CD4-positive, alpha-beta T cell treated with Interleukin-17A for 1 hour (primary cell): ENCODE measurements at regions not wholly inside any gene's neighbourhood (a gene's known extent, or its start where the extent isn't known, plus 50 kb on each side); places are given as distances from the start of the nearest gene placed in this dataset.
"Not testable (repeated sequence)": the region's sequence is repeated elsewhere in the genome, so short reads cannot be mapped to it uniquely, and the experiment has no call there.

Experiments
- DNase-seq: peaks from one replicate; pipeline ENCODE4 v3.0.0-alpha.2; 2020

DNA sequence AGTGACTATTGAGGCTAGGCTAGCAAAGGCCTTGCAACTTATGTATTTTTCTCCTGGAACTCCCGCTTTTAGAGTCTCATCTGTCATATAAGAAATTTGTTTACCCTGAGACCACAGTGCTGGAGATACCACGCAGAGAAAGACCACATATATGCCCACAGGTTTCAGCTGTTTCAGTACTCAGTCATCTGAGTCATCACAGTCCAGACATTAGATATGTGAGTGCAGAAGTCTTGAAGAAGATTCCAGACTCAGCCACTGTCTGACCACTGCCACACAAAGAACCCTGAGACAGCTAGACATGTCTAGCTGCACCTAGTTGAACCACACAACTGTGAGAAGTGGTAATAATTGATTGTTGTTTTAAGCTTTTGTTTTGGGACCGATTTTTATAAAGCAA, 648.3 kb downstream of the EPM2A start:
- no peak for DNase-seq

DNA sequence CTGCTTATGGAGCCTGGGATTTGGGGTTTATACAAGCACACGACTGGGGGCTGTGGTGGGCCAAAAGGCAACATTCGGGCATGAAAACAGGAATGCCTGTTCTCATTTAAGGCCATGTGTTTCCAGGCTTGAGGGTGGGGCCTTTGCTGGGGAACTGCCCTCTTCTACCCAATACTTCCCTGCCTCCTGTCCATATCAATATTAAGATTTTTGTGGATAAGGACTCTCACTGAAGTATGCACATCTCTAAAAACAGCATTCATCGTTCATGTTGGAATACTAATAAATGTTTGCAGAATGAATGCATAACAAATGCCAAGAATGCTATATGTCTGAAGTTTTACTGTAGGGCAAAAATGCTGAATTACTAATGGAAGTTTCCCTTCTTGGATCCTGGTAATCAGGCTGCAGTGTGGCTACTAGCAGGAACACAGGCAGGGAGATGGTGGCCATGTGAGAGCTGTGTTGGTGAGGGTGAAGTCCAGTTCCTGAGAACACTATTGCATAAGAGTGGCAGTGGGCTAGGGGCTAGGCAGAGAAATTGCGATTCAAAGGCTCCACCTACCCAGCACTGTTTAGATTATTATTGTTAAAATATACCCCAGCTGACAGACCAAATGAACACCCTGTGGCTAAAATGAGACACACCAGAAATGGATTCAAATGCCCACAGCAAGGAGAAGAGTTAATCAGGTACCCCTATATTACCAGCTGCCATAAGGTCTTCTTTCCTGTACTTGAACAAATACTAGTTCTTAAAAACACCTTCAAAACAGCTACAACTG, 644.3 kb downstream of the EPM2A start:
- DNase-seq: no peak

DNA sequence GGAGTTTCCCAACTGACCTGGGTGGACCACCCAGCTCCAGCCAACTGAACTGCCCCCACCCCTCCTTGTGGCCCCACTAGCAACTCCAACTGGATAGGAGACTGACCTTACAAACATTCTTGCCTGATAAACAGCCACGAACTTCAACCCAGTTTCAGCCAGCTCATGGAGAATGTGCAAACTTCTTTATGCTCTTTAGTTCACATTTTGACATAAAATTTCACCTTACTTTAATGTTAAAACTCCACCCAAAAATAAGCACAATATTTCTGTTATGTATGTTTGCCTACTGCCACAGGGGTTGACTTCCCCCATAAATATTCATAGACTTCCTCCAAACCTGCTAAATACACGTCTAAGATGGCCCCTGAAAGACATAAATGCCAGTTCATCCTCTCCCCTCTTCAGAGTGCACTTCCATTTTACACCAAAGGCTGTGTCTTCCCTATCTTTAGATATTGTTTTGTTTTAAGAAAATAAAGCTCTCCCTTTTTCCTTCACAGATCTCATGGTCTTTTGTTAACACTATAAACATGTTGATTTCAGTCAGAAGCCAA, 643.7 kb downstream of the EPM2A start:
- no peak for DNase-seq

DNA sequence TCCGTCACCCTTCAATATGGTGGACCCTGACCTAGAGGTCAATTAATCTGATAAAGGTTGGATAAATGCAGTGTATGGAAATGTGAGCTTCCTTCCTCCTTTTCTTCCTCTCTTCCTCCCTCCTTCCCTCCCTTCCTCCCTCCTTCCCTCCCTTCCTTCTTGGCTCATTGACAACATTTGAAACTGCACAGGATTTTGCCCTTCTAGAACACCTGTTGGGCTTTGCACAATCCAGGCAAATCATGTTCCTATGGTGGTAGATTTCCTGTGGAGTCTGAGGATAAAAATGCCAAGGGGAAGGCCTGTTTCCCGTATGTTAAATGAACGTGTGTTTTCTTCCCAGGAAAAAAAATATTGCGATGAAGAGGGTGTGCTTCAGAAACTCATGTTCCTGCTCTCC, 642.8 kb downstream of the EPM2A start:
- DNase-seq: no peak

DNA sequence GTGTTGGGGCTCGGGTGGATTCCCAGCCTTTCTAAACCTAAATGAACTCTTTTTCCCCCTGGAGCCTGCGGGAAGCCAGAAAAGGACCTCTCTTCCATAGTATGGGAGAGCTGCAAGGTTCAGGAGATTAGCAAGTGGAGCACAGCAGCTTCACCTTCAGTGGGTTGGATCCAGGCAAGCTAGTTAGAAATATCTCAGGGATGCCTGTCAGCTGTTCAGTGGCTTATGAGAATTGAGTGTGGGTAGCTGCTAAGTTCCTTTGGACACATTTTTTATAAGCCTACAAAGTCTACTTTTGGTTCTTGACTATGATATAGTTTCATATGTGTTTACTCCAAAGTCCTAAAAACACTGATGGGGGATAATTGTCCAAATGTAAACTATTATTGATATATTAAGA, 642.1 kb downstream of the EPM2A start:
- DNase-seq: no peak

DNA sequence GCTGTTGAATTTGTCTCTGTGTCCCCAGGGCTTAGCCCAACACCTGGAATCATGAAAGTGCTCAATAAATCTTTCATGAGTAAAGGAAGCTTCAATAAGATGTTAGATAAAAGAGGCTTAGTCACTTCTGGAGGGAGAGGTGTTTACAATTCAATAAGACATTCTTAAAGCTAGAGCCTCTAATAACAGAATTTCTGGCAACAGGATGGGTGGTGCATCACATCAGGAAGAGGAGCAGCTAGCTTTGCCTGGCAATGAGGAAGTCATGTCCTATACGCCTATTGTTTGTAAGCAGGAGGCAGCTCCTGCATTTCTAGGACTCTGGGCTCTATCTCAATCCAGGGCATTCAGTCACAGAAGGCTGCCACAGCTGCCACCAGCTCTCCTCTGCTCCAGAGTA, 638.5 kb downstream of the EPM2A start:
- no peak for DNase-seq

DNA sequence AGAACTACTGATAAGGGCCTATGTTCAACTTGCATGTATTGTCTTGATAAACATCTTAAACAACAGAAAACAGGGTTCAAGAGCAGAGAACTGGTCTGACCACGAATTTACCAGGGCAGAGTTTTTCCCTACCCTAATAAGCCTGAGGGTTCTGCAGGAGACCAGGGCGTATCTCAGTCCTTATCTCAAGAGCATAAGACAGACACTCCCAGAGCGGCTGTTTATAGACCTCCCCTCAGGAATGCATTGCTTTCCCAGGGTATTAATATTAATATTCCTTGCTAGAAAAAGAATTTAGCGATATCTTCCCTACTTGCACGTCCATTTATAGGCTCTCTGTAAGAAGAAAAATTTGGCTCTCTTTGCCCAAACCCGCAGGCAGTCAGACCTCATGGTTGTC, 637.2 kb downstream of the EPM2A start:
- not testable (repeated sequence) for DNase-seq

DNA sequence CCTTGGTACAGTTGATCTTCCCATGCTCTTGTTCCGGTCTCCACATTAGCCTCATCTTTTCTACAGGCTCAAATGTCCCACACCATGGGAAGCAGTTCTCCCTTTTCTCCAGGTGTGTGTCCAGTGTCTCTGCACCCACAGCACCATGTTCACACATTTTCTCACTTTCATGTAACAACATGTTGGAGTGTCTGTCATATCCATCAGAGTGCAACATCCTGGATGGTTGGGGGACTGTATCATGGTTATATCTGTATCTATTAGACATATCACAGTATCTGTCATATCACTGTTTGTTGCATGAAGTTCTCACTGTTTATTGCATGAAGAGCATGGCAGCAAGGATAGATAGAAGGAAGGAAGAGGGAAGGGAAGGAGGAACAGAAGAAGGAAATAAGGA, 635.6 kb downstream of the EPM2A start:
- no peak for DNase-seq

DNA sequence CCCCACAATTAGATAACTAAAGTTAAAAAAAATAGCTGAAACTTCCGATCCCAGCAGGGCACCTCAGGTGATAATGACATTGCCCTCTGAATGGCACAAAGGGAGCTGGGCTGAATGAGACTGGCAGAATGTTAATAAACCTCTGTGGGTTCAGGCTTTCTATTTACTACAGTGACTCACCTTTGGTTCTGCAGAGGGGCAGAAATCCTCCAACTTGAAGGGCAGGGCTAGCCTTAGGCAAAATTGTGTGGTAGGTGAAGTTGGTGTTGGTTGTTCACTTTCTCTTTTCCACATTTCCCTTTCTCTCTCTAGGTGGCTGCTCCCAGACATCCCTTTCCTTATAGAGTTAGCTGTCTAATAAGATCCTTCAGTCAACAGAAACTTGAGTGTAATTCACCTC, 625.2 kb downstream of the EPM2A start:
- no peak for DNase-seq

DNA sequence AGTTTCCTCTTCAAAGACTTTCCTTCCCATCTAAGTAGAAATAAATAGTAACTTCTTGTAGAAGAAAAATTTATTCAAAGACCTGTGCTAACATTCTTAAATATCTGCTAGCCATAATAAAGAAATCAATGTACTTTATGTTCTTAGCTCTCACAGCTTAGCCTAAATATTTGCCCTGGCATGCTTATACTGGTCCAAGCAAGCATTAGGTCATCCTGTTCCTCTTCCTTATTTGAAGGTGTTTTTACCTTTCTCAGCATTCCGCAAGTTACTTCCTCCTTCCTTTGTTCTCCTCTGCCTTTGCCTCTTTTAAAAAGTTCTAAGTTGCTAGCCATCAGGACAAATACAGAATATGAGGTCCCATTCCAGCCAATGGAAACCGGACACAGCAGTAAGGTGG, 623.9 kb downstream of the EPM2A start:
- DNase-seq: not testable (repeated sequence)

DNA sequence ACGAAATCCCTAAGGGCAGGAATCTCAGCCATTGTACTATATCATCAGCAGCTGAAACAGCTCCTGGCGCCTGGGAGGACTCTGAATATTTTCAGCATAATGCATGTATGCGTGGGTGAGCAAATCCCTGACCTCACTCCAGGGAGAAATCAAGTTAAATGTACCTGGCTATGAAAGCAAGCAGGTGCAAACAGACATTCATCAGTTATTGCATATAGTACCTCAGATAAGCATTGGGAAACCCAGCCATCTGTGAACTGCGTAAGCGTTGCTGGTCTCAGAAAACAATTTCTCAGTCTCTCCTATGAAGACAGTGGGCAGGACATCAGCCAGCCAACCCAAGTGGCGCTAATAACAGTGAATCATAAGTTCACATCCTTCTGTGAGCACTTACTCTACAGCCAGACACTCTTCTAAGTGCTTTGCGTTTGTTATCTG, 622.6 kb downstream of the EPM2A start:
- no peak for DNase-seq

DNA sequence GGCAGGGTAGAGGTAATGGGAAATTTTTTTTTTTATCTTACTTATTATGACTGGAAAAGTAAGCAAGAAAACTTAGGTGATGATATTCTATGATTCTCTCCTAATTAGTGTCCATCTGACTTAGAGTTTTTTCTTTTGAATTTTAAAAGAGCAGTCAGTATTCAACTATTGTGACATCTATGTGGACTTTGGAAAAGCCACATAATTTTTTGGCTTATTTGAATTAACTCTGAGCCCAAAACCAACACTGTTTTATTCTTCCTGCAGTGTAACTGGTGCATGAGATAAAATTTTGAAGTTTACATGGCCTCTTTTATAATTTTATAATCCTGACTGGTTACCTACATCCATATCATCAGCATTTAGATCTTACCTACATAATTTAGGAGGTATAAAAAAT, 619.7 kb downstream of the EPM2A start:
- no peak for DNase-seq

DNA sequence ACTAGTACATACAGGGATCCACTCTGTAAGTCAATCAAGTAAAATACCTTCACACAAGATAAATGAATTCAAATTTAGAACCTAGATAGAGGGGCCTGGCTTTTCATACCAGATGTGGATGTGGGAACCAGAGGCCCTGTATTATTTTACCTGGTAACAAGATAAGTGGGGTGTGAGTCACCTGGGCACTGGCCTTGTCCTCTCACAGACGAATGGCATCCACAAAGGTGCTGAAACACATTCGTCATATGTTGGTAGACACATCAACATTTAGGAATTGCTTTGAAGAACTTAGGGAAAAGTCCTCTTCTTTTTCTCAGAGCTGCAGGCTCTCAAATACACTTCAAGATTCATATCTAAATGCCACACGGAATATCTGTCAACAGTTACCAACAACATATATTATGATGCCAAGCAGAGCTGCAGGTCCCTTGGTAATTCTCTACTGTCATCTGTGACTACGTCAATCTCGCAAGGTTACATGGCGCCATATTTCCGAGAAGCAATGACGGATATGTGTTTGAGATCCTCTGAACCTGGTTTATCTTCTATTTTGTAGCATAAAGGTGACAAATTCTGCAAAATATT, 618.6 kb downstream of the EPM2A start:
- DNase-seq: no peak

DNA sequence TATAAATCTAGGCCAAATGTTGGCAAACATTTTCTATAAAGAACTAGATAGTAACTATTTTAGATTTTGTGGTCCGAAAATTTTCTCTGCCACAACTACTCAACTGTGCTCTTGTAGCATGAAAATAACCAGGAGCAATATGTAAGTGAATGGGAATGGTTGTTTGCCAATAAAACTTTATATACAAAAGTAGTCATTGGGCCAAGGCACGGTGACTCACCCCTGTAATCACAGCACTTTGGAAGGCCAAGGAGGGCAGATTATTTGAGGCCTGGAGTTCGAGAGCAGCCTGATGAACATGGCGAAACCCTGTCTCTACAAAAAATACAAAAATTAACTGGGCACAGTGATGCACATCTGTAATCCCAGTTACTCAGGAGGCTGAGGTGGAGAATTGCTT, 617.1 kb downstream of the EPM2A start:
- no peak for DNase-seq

DNA sequence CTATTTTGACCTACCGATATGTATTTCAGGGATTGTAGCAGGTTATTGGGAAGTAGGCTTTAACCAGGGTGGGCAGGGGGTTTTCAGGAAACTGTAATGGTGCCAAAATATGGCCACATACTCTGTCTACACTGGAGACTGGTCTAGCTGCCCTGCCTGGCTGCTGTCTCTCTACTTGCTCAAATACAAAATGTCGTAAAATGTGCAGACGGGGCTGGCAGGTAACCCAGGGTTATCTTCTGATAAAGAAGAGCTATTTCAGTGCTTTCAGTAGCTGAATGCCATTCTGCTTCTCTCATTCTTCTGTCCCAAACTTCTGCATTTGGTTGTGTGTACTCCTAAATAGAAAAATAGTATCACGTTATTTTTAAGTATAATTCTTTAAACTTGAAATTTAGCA, 616.2 kb downstream of the EPM2A start:
- DNase-seq: no peak

DNA sequence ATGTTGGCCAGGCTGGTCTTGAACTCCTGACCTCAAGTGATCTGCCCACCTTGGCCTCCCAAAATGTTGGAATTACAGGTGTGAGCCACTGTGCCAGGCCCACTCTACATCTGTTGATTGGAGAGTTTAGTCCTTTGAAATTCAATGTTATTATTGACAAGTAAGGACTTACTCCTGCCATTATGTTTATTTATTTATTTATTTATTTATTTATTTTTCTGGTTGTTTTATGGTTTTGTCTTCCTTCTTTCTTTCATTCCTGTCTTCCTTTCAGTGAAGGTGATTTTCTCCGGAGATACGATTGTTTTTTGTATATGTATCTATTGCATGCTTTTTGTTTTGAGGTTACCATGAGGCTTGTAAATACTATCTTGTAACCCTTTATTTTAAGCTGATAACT, 602.6 kb downstream of the EPM2A start:
- DNase-seq: no peak

DNA sequence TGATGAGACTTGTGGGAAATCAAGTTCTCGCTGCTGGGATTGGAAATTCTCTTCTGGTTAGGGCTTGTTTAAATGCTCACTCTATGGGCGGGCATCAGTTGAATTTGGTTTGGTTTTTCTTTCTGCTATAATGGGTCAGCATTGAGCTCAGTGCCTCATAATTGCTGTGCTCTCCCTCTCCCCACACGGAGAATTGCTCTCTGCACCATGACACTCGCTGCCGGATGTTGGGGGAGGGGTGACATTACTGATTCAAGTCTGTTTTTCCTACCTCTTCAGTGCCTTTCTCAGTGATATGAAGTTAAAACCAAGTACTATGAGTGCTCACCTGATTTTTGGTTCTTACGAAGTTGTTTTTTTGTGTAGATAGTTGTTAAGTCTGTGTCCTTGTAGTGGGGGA, 599.6 kb downstream of the EPM2A start:
- no peak for DNase-seq

DNA sequence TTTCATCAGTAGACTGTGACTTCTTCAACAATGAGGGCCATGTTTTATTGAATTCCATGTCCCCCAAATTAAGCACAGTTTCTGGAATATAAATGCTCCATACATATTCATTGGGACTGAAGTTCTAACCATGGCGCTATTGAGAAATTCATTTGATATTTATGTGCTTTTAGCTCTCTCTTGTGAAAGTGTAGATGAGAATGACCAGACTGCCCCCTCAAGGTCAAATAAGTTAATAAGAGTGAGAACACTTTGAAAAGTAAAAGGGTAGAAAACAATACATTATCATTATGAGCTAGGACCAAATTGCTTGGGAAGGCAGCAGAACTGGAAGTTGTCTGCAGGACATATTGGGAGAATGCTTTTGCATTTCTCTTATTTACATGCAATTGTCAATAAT, 597.9 kb downstream of the EPM2A start:
- no peak for DNase-seq

DNA sequence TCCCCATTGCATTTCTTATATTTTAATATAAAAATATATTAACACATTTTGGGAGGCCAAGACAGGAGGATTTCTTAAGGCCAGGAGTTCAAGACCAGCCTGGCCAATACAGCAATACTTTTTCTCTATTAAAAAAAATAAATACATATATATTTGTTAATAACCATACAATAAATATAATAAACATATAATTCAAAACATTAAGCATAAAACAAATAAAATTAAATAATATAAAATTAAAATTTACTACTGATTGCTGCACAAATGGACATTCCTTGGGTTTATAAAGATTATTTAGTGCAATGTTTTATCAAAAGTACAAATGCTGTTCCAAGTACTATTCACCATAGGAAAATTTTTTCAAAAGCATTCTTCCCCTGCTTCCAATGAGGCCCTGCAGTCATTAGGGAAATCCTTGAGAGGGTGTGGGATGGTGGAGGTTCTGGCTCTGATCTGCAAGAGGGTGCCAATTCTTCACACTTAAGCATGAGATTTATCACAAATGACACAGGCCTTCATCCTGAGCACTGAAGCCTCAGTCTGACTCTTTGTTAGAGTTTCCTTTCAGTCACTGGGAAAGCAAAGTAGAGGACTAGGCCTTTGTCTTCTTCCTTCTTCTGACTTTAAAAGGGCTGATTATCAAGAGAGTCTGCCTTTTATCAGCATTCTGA, 596.7 kb downstream of the EPM2A start:
- no peak for DNase-seq

DNA sequence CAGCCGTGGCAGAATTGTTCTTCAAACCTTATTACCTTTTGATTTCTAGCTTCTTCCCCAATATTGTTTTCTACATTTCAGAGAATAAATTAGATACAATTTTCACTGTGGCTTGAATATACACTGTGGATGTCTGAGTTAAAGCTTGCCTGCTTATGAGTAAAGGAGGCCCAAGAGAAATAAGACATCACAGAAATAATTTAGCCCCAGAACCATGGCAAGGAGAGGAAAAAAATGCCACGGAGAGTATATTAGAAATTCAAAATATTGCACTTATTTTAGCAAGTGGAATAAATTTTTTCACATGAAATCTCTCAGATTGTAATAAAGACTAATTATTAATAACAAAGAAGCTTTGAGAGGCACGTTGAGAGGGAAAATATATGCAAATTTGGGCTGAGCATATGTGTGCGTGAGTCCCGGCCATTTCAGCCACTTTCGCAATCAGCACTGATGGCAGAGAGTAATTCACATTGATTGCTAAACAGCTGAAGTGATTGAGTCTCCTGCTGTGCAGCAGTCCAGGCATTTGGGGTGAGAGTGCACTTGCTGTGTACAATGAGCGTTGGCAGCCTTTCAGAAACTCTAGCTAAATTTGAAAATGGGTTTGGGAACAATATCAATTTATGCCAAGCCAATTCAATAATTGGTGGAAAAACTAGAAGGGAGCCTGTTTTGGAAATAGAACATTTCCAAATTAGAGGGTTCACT, 596.0 kb downstream of the EPM2A start:
- no peak for DNase-seq

DNA sequence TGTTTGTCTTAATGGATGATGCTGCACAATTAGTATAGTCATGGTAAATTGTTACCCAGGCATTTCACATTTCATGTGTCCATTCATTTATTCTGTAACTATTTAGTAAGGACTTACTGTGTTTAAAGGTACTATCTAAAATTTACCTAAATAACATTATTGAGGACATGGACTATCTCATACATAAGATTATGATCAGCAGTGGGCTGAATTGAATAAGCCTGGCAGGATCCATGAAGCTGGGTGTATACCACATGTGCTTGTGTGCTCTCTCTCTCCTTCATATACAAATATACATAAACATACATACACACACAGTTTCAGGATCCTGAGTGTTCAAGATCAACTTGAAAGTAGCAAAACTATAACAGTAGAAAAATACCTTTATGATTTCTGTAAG, 595.4 kb downstream of the EPM2A start:
- no peak for DNase-seq

DNA sequence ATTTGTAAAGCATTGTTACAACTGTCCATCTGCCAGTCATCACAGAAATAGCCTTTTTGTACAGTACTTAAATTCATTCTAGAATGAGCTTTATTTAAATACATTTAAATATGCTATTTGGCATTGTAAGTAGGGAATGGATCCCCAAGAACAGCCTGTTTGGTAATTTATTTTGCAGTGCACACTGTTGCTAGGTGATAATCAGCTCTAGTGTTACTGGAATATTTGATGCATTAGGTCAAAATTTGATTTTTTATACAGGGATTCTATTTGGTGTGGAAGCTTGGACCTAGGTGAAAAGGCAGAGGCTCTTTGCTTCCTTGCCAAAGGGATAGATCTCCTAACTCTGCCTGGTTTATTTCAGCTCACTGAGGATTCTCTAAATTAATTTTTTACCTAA, 593.7 kb downstream of the EPM2A start:
- DNase-seq: no peak

DNA sequence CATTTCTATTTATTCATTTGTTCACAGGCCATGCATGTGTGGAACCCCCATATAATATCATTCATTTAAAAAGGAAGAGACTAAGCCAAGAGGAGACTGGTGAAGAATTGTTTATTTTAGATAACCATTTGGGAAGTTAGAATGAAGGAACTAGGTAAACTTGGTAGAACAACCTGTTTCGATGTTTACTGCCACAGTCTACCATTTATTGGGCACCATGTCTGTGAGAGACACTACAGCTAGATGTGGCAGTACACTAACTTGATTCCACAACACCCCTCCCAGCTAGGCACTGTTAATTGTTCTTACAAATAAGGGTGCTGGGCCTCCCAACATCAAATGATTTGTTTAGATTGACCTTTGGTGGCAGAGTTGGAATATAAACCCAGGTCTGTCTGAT, 592.4 kb downstream of the EPM2A start:
- DNase-seq: no peak
